ENCODE measurements at regions not wholly inside any gene's neighbourhood (a gene's known extent, or its start where the extent isn't known, plus 50 kb on each side); places are given as distances from the start of the nearest gene placed in this dataset.
"Not testable (repeated sequence)": the region's sequence is repeated elsewhere in the genome, so short reads cannot be mapped to it uniquely, and the experiment has no call there.

GRCh38 chr3:30320392-30320791 lies 286.0 kb upstream of the TGFBR2 start:
- TF ChIP-seq, protein P1, sequence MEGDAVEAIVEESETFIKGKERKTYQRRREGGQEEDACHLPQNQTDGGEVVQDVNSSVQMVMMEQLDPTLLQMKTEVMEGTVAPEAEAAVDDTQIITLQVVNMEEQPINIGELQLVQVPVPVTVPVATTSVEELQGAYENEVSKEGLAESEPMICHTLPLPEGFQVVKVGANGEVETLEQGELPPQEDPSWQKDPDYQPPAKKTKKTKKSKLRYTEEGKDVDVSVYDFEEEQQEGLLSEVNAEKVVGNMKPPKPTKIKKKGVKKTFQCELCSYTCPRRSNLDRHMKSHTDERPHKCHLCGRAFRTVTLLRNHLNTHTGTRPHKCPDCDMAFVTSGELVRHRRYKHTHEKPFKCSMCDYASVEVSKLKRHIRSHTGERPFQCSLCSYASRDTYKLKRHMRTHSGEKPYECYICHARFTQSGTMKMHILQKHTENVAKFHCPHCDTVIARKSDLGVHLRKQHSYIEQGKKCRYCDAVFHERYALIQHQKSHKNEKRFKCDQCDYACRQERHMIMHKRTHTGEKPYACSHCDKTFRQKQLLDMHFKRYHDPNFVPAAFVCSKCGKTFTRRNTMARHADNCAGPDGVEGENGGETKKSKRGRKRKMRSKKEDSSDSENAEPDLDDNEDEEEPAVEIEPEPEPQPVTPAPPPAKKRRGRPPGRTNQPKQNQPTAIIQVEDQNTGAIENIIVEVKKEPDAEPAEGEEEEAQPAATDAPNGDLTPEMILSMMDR (IDR thresholded peaks at IDR 0.05): no peak
- Mint-ChIP-seq H3K9me3 (peaks cover 8% of the 10 kb centered on the region), H3K27me3 (ENCODE audit: low read depth, poor library complexity) (no peaks in the 10 kb centered on the region), H3K36me3 (ENCODE audit: low read depth) (no peaks in the 10 kb centered on the region), H3K4me3 (no peak overlapping the region), H3K4me1 (peaks cover 11% of the 10 kb centered on the region), H3K27ac (no peak overlapping the region)
- DNase-seq: no peak

- H3K27ac Mint-ChIP-seq: peak overlapping the region; percentile 9
- no peak overlapping the region for H3K4me3 Mint-ChIP-seq
- H3K36me3 Mint-ChIP-seq (ENCODE audit: low read depth): no peaks in the 10 kb centered on the region
- peaks cover 8% of the 10 kb centered on the region for H3K9me3 Mint-ChIP-seq
- peaks cover 3% of the 10 kb centered on the region for H3K27me3 Mint-ChIP-seq (ENCODE audit: low read depth, poor library complexity)
- DNase-seq: no peak
- TF ChIP-seq, protein P1 (IDR thresholded peaks at IDR 0.05): no peak
- peaks cover 5% of the 10 kb centered on the region for H3K4me1 Mint-ChIP-seq
These were observed 285.3 kb upstream of the TGFBR2 start for GRCh38 chr3:30321065-30321464.

DNA sequence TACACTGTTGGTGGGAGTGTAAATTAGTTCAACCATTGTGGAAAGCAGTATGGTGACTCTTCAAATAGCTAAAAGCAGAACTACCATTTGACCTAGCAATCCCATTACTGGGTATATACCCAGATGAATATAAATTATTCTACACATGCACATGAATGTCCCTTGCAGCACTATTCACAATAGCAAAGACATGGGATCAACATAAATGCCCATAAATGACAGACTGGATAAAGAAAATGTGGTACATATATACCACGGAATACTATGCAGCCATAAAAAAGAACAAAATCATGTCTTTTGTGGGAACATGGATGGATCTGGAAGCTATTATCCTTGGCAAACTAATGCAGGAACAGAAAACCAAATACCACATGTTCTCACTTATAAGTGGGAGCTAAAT lies 282.8 kb upstream of the TGFBR2 start:
- not testable (repeated sequence) for H3K4me1 Mint-ChIP-seq; H3K27ac Mint-ChIP-seq; H3K9me3 Mint-ChIP-seq; H3K27me3 Mint-ChIP-seq (ENCODE audit: low read depth, poor library complexity); H3K36me3 Mint-ChIP-seq (ENCODE audit: low read depth); H3K4me3 Mint-ChIP-seq; DNase-seq

GRCh38 chr3:30324587-30324986 lies 281.8 kb upstream of the TGFBR2 start:
- Mint-ChIP-seq H3K4me3 (no peak overlapping the region), H3K9me3 (peaks cover 5% of the 10 kb centered on the region), H3K27ac (no peak overlapping the region), H3K36me3 (ENCODE audit: low read depth) (no peaks in the 10 kb centered on the region), H3K27me3 (ENCODE audit: low read depth, poor library complexity) (peaks cover 3% of the 10 kb centered on the region), H3K4me1 (peaks cover 3% of the 10 kb centered on the region)
- TF ChIP-seq, protein P1 (IDR thresholded peaks at IDR 0.05): no peak
- no peak for DNase-seq

DNA sequence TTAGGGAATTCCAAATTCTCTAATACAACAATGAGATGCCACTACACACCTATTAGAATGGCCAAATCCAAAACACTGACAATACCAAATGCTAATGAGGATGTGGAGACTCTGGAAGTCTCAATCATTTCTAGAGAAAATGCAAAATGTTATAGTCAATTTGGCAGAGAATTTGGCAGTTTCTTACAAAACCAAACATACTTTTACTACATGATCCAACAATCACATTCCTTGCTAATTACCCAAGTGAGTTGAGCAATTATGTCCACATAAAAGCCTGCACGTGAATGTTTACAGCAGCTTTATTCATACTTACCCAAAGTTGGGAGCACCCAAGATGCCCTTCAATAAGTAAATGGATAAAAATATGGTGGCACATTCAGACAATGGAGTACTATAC lies 278.4 kb upstream of the TGFBR2 start:
- not testable (repeated sequence) for H3K9me3 Mint-ChIP-seq; H3K4me3 Mint-ChIP-seq; H3K27ac Mint-ChIP-seq; H3K4me1 Mint-ChIP-seq; DNase-seq; H3K36me3 Mint-ChIP-seq (ENCODE audit: low read depth); H3K27me3 Mint-ChIP-seq (ENCODE audit: low read depth, poor library complexity)

DNA sequence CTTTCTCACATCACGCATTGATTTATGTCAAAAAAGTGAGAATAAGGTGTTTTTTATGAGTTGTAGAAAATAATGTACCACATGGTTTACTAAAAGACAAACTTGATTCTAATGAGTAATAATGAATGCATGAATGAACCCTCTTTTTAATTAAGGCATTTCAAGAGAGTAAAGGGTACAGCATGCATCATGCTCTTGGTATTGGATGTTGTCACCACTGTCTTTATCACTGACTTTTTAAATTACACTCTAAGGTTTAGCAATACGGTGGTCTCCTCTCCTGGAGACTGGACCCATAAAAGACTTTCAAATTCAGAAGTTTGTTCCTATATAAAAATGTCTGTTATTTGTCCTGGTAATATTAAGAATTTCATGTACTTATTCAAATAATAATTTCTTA lies 277.5 kb upstream of the TGFBR2 start:
- not testable (repeated sequence) for H3K27me3 Mint-ChIP-seq (ENCODE audit: low read depth, poor library complexity); H3K36me3 Mint-ChIP-seq (ENCODE audit: low read depth); DNase-seq; H3K9me3 Mint-ChIP-seq; H3K27ac Mint-ChIP-seq; H3K4me3 Mint-ChIP-seq
- H3K4me1 Mint-ChIP-seq: peaks cover 15% of the 10 kb centered on the region

DNA sequence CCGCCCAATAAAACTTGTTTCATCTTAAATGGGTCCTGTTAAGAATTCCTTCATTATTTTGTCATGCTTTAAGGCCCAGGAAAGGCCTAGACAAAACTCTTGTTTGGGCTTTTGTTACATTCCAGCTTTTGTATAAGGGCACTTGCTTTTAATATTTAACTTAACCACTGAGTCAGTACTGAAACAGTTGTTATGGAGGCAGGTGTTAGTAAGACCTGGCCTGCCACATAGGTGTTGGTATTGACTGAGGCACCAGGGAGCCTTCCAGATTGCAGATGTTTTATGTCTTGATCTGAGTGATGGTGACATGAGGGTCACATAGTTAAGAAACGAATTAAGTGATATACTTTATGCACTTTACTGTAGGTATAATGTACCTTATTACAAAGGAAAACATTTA lies 274.9 kb upstream of the TGFBR2 start:
- no peaks in the 10 kb centered on the region for H3K9me3 Mint-ChIP-seq
- H3K36me3 Mint-ChIP-seq (ENCODE audit: low read depth): no peaks in the 10 kb centered on the region

More for the DNA sequence above, 274.9 kb upstream of the TGFBR2 start:
- peaks cover 2% of the 10 kb centered on the region for H3K27me3 Mint-ChIP-seq (ENCODE audit: low read depth, poor library complexity)
- no peak for DNase-seq
- TF ChIP-seq, protein P1 (IDR thresholded peaks at IDR 0.05): no peak
- H3K27ac Mint-ChIP-seq: no peak overlapping the region
- peaks cover 15% of the 10 kb centered on the region for H3K4me1 Mint-ChIP-seq
- no peak overlapping the region for H3K4me3 Mint-ChIP-seq
